PC-3 (cell line): ENCODE measurements at regions not wholly inside any gene's neighbourhood (a gene's known extent, or its start where the extent isn't known, plus 50 kb on each side); places are given as distances from the start of the nearest gene placed in this dataset.

Experiments
- EZH2phosphoT487 ChIP-seq: fragments of 300-600 bp; sonication (generic); IDR thresholded peaks from 2 replicates; pipeline ENCODE4 v1.6.1; 2018; ENCODE audit warnings: mild to moderate bottlenecking, antibody characterized with exemption, low read length, borderline replicate concordance
- TF ChIP-seq, protein P1 (sequence below): fragments of 300-600 bp; sonication (generic); conservative IDR thresholded peaks from 2 replicates; pipeline ENCODE4 v1.5.1; 2017; ENCODE audit warnings: antibody characterized with exemption, low read depth, mild to moderate bottlenecking, low read length

DNA sequence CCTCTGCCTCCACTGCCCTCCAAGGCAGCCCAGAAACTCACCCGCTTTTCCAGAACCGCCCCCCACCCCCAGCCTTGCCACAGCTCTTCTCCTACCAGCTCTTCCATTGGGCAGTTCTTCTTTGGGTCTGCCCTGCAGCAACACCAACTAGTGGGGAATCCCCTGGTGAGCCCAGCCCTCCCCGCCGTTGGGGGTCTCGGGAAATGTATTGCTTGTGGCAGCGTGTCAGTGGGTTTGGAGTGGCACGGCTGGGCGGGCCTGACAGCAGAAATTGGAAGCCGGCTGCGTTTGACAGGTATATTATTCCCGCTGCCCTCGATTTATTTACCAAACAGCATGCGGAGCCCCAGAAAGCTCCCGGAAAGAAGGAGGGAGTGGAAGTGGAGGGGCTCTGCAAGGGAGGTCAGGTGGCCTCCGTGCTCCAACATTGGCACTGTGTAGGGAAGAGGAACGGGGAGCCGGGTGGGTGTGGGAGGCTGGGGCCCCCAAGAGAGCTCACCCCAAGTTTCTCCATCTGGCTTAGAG, 65.2 kb upstream of the NECTIN1 start:
- no peak for TF ChIP-seq EZH2phosphoT487
- TF ChIP-seq, protein P1, sequence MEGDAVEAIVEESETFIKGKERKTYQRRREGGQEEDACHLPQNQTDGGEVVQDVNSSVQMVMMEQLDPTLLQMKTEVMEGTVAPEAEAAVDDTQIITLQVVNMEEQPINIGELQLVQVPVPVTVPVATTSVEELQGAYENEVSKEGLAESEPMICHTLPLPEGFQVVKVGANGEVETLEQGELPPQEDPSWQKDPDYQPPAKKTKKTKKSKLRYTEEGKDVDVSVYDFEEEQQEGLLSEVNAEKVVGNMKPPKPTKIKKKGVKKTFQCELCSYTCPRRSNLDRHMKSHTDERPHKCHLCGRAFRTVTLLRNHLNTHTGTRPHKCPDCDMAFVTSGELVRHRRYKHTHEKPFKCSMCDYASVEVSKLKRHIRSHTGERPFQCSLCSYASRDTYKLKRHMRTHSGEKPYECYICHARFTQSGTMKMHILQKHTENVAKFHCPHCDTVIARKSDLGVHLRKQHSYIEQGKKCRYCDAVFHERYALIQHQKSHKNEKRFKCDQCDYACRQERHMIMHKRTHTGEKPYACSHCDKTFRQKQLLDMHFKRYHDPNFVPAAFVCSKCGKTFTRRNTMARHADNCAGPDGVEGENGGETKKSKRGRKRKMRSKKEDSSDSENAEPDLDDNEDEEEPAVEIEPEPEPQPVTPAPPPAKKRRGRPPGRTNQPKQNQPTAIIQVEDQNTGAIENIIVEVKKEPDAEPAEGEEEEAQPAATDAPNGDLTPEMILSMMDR: no peak
